Esophagus muscularis mucosa (tissue), 4 donors: ENCODE measurements at regions not wholly inside any gene's neighbourhood (a gene's known extent, or its start where the extent isn't known, plus 50 kb on each side); places are given as distances from the start of the nearest gene placed in this dataset.

ENCODE experiments used
- DNase-seq: peaks from one replicate; pipeline ENCODE4 v3.0.0-alpha.2; 2017; ENCODE audit errors: extremely low spot score
- H3K27ac ChIP-seq, 4 donors: fragments of 200-600 bp; sonication (generic); replicated peaks in 1 of 4; 1 replicate in 3 of 4; 2 replicates in 1 of 4; pipeline ENCODE4 v1.5.1; 2016 to 2019; ENCODE audit warnings: mild to moderate bottlenecking in 1 of 4
- H3K27me3 ChIP-seq, 4 donors: fragments of 200-600 bp; sonication (generic); one replicate each; pipeline versions ENCODE4 v1.5.1 to v1.6.0; 2016 to 2019
- H3K36me3 ChIP-seq, 4 donors: fragments of 200-600 bp; sonication (generic); one replicate each; pipeline ENCODE4 v1.5.1; 2016 to 2019
- H3K4me1 ChIP-seq, 4 donors: fragments of 200-600 bp; sonication (generic); one replicate each; pipeline ENCODE4 v1.5.1; 2016 to 2019
- H3K4me3 ChIP-seq, 4 donors: fragments of 200-600 bp; sonication (generic); 1 replicate in 2 of 4; 2 replicates in 2 of 4; pipeline ENCODE4 v1.5.1; 2016 to 2019; ENCODE audit warnings: mild to moderate bottlenecking in 4 of 4, moderate library complexity in 1 of 4
- H3K9me3 ChIP-seq, 4 donors: fragments of 200-600 bp; sonication (generic); 1 replicate in 3 of 4; 2 replicates in 1 of 4; pipeline ENCODE4 v1.5.1; 2016 to 2019
- EP300 ChIP-seq: sonication (generic); formaldehyde crosslinking; IDR thresholded peaks from one replicate; pipeline ENCODE4 v1.6.1; 2017; ENCODE audit warnings: antibody characterized with exemption
- POLR2A ChIP-seq: fragments of 450-650 bp; IDR thresholded peaks from one replicate; pipeline ENCODE4 v1.6.1; 2017; ENCODE audit warnings: antibody characterized with exemption, moderate library complexity, mild to moderate bottlenecking, low read depth
- POLR2AphosphoS5 ChIP-seq, 2 donors: sonication (generic); formaldehyde crosslinking; IDR thresholded peaks; one replicate each; pipeline ENCODE4 v1.6.1; 2017; ENCODE audit warnings: antibody characterized with exemption in 2 of 2
- WGBS: methylation state at CpG from one replicate; pipeline ENCODE4 v1.1.5; 2018; 5-methylcytosine and 5-hydroxymethylcytosine counted together
- intact Hi-C: fragments of 100-400 bp; cut with DNase I; formaldehyde crosslinking; loops from one replicate; pipeline ENCODE4 v1.15.1; 2023
- TF ChIP-seq, protein P1 (sequence below), 3 experiments: fragments of 200-600 bp in 2 of 3; fragments of 450-650 bp in 1 of 3; sonication (generic) in 2 of 3; IDR thresholded peaks; one replicate each; pipeline ENCODE4 v1.5.1; 2017 to 2019; ENCODE audit warnings: antibody characterized with exemption in 3 of 3, mild to moderate bottlenecking in 2 of 3, moderate library complexity in 1 of 3

DNA sequence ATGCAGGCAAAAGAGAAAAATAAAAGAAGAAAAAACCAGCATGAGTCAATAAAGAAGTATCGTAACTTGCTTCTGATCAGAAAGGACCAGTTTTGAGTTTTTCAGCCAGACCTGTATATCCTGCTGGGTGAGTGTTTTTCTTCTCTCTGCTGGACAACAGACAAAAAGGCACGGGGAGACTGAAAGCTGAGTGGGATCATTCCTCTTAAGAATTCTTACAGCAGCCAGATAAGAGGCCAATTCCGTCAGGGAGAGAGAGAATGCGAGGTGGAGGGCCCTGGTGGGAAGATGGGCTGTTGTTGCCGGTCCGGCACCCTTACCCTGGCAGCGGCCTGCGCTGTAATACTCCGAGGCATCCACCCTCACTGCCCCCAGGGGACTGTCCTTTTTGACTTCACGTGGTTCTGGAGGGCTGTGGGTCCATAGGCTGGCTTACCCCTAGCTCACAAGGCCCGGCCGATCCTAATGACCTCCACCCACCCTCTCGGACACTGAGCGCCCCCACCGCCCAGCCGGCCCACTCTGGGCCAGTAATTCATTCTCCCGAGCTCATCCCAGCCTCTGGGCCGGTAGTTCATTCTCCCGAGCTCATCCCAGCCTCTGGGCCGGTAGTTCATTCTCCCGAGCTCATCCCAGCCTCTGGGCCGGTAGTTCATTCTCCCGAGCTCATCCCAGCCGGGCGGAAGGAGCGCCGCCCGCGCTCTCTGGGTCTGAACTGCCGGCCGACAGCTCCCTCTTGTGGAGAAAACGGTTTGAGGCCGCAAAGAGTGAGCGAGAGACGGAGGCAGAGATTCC, 118.3 kb upstream of the SIRPA start:
- Histone ChIP-seq H3K4me1 (peaks cover 11 to 20% (median 18%) of the 10 kb centered on the region in 4 donors), H3K36me3 (no peaks in the 10 kb centered on the region), H3K9me3 (no peaks in the 10 kb centered on the region), H3K27ac (peak overlapping the region; percentile 45 to 81 (median 74)), H3K27me3 (peaks cover 0 to 2% (median 0%) of the 10 kb centered on the region in 4 donors), H3K4me3 (peak overlapping the region; percentile 60 to 69 (median 66))
- TF ChIP-seq, protein P1, sequence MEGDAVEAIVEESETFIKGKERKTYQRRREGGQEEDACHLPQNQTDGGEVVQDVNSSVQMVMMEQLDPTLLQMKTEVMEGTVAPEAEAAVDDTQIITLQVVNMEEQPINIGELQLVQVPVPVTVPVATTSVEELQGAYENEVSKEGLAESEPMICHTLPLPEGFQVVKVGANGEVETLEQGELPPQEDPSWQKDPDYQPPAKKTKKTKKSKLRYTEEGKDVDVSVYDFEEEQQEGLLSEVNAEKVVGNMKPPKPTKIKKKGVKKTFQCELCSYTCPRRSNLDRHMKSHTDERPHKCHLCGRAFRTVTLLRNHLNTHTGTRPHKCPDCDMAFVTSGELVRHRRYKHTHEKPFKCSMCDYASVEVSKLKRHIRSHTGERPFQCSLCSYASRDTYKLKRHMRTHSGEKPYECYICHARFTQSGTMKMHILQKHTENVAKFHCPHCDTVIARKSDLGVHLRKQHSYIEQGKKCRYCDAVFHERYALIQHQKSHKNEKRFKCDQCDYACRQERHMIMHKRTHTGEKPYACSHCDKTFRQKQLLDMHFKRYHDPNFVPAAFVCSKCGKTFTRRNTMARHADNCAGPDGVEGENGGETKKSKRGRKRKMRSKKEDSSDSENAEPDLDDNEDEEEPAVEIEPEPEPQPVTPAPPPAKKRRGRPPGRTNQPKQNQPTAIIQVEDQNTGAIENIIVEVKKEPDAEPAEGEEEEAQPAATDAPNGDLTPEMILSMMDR (IDR thresholded peaks at IDR 0.05) = peak; percentile 73 to 86 (median 77)
- TF ChIP-seq POLR2AphosphoS5 (IDR thresholded peaks at IDR 0.05) = peak; percentile 36 to 71
- TF ChIP-seq POLR2A = no peak
- TF ChIP-seq EP300 = no peak
- intact Hi-C loops = loop anchor here (10.0 kb wide), 1 partner anchor 188 kb away; no protein-coding TSS in a partner anchor
- peak; percentile 96 for DNase-seq
- 3% methylated on average over 13 of the region's 35 CpGs for WGBS

DNA sequence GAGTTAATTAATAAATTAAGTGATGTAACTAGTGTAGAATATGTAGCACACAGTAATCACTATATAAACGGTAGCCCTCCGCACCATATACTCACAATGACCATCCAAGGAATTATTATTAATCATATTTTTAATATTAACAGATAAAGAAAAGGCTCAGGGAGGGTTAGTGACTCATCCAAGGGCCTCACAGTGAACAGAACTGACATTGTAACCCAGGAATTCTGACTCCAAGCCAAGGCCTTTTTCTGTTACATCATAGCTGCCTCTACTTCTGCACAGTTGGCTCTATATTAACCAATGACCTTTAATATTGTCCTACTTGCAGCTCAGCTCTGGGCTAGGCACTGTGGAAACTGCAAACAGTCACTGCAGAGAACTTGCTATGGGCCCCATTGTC, 117.5 kb upstream of the SIRPG start:
- H3K27ac ChIP-seq = no peak overlapping the region

DNA sequence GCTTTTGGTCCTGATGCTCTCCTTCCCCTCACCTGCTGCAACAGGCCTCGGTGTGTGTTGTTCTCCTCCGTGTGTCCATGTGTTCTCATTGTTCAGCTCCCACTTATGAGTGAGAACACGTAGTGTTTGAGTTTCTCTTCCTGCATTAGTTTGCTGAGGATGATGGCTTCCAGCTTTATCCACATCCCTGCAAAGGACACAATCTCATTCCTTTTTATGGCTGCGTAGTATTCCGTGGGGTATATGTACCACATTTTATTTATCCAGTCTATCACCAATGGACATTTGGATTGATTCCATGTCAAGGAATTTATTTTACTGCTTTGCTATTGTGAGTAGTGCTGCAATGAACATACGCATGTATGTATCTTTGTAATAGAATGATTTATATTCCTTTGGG, 116.9 kb upstream of the SIRPG start:
- H3K27ac ChIP-seq = no peak overlapping the region
- H3K9me3 ChIP-seq = no peaks in the 10 kb centered on the region
- H3K4me3 ChIP-seq = no peak overlapping the region
- no peaks in the 10 kb centered on the region for H3K27me3 ChIP-seq
- H3K4me1 ChIP-seq = peaks cover 11 to 20% (median 18%) of the 10 kb centered on the region in 4 donors
- TF ChIP-seq, protein P1 (IDR thresholded peaks at IDR 0.05) = no peak
- no peak for TF ChIP-seq POLR2AphosphoS5 (IDR thresholded peaks at IDR 0.05)
- no peak for TF ChIP-seq POLR2A
- no peak for TF ChIP-seq EP300
- intact Hi-C loops = loop anchor here (10.0 kb wide), 1 partner anchor 190 kb away; no protein-coding TSS in a partner anchor
- WGBS = 97% methylated on average over 6 of the region's 6 CpGs
- H3K36me3 ChIP-seq = no peaks in the 10 kb centered on the region
- no peak for DNase-seq

More for the DNA sequence above, 117.5 kb upstream of the SIRPG start:
- Histone ChIP-seq H3K4me3 (no peak overlapping the region), H3K9me3 (no peaks in the 10 kb centered on the region), H3K4me1 (peaks cover 11 to 20% (median 18%) of the 10 kb centered on the region in 4 donors), H3K36me3 (no peaks in the 10 kb centered on the region), H3K27me3 (no peaks in the 10 kb centered on the region)
- DNase-seq = no peak
- TF ChIP-seq EP300 = no peak
- TF ChIP-seq, protein P1 (IDR thresholded peaks at IDR 0.05) = no peak
- TF ChIP-seq POLR2AphosphoS5 (IDR thresholded peaks at IDR 0.05) = no peak
- TF ChIP-seq POLR2A = no peak
- intact Hi-C loops = loop anchor here (10.0 kb wide), 1 partner anchor 190 kb away; no protein-coding TSS in a partner anchor
- 80% methylated on average over 2 of the region's 2 CpGs for WGBS

DNA sequence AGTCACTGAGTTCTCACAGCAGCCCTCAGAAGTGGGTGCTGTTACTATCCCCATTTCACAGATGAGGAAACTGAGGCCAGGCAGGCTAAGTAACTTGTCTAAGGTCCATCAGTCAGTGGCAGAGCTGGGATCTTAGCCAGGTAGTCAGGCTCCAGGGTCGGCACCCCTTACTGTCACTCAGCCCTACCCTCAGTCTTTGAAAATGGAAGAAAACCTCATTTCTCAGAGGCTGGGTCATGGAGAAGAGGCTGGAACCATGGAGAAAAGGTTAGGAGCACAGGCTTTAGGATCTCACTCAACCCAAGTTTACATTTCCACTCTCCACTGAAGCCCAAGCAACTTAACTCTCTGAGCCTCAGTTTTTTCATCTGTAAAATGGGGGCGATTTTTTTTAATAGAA, 116.2 kb upstream of the SIRPG start:
- Histone ChIP-seq H3K4me3 (no peak overlapping the region), H3K27ac (no peak overlapping the region), H3K27me3 (no peaks in the 10 kb centered on the region), H3K4me1 (peaks cover 11 to 20% (median 18%) of the 10 kb centered on the region in 4 donors), H3K36me3 (no peaks in the 10 kb centered on the region), H3K9me3 (no peaks in the 10 kb centered on the region)
- intact Hi-C loops = loop anchor here (10.0 kb wide), 1 partner anchor 191 kb away; no protein-coding TSS in a partner anchor
- TF ChIP-seq POLR2AphosphoS5 (IDR thresholded peaks at IDR 0.05) = no peak
- TF ChIP-seq, protein P1 (IDR thresholded peaks at IDR 0.05) = no peak
- no peak for TF ChIP-seq EP300
- TF ChIP-seq POLR2A = no peak
- no peak for DNase-seq
- 97% methylated on average over 2 of the region's 2 CpGs for WGBS
